SU-DHL-6 (cell line): ENCODE measurements at regions not wholly inside any gene's neighbourhood (a gene's known extent, or its start where the extent isn't known, plus 50 kb on each side); places are given as distances from the start of the nearest gene placed in this dataset.

Experiments used
- H2AFZ ChIP-seq: fragments of 200-600 bp; sonication (generic); 2 replicates; pipeline ENCODE4 v1.6.1; 2014; ENCODE audit warnings: low read depth, mild to moderate bottlenecking, moderate library complexity, mixed read lengths, antibody characterized with exemption, low read length; ENCODE audit not compliant: severe bottlenecking
- H3F3A ChIP-seq: fragments of 200-600 bp; shearing (Covaris generic); 2 replicates; pipeline ENCODE4 v1.6.0; 2016; ENCODE audit warnings: antibody characterized with exemption, mild to moderate bottlenecking; ENCODE audit not compliant: insufficient read depth
- H3K27ac ChIP-seq: fragments of 200-600 bp; sonication (generic); 2 replicates; pipeline ENCODE4 v1.5.1; 2016; ENCODE audit warnings: low read depth, mild to moderate bottlenecking, low read length, moderate library complexity, mixed read lengths
- H3K27me3 ChIP-seq: fragments of 200-600 bp; sonication (generic), shearing (Covaris generic); 2 replicates; pipeline ENCODE4 v1.6.0; 2014; ENCODE audit warnings: mild to moderate bottlenecking, low read length
- H3K36me3 ChIP-seq: fragments of 200-600 bp; sonication (generic); 2 replicates; pipeline ENCODE4 v1.6.1; 2014; ENCODE audit warnings: mild to moderate bottlenecking, low read length, mixed read lengths
- H3K4me2 ChIP-seq: fragments of 300-600, 200-600 bp; shearing (Covaris generic), sonication (generic); 2 replicates; pipeline ENCODE4 v1.6.0; 2014; ENCODE audit warnings: low read length, low read depth, mild to moderate bottlenecking; ENCODE audit not compliant: poor library complexity, severe bottlenecking
- H3K4me3 ChIP-seq: fragments of 200-600 bp; sonication (generic); 2 replicates; pipeline ENCODE4 v1.5.1; 2014; ENCODE audit warnings: antibody characterized with exemption, low read length, mild to moderate bottlenecking, mixed read lengths; ENCODE audit not compliant: insufficient read depth, poor library complexity, severe bottlenecking
- H3K79me2 ChIP-seq: fragments of 200-600 bp; sonication (generic); 2 replicates; pipeline ENCODE4 v1.6.1; 2014; ENCODE audit warnings: mild to moderate bottlenecking, low read length, moderate library complexity; ENCODE audit not compliant: insufficient read depth
- H3K9ac ChIP-seq: fragments of 200-600 bp; sonication (generic); 2 replicates; pipeline ENCODE4 v1.7.0; 2014; ENCODE audit warnings: mild to moderate bottlenecking, low read length
- H3K9me2 ChIP-seq: fragments of 200-600 bp; sonication (generic); replicated peaks from 2 replicates; pipeline ENCODE4 v1.6.1; 2014; ENCODE audit warnings: low read length; ENCODE audit not compliant: insufficient read depth
- H3K9me3 ChIP-seq: fragments of 200-600 bp; sonication (generic); 2 replicates; pipeline ENCODE4 v1.6.1; 2014; ENCODE audit warnings: low read length, mixed read lengths; ENCODE audit not compliant: insufficient read depth
- H4K20me1 ChIP-seq: fragments of 200-600 bp; sonication (generic); 2 replicates; pipeline ENCODE4 v1.6.1; 2014; ENCODE audit warnings: low read depth, mild to moderate bottlenecking, antibody characterized with exemption, low read length, moderate library complexity, mixed read lengths
- EZH2phosphoT487 ChIP-seq: fragments of 200-600 bp; sonication (generic), shearing (Covaris generic); conservative IDR thresholded peaks from 2 replicates; pipeline ENCODE4 v1.6.1; 2018; ENCODE audit warnings: mild to moderate bottlenecking, antibody characterized with exemption, low read length, moderate library complexity, mixed read lengths
- TF ChIP-seq, protein P1 (sequence below): fragments of 200-600 bp; sonication (generic); IDR thresholded peaks from one replicate; pipeline ENCODE4 v1.5.1; 2017; ENCODE audit warnings: antibody characterized with exemption, mild to moderate bottlenecking, low read length, moderate library complexity; ENCODE audit not compliant: insufficient read depth, poor library complexity, severe bottlenecking

DNA sequence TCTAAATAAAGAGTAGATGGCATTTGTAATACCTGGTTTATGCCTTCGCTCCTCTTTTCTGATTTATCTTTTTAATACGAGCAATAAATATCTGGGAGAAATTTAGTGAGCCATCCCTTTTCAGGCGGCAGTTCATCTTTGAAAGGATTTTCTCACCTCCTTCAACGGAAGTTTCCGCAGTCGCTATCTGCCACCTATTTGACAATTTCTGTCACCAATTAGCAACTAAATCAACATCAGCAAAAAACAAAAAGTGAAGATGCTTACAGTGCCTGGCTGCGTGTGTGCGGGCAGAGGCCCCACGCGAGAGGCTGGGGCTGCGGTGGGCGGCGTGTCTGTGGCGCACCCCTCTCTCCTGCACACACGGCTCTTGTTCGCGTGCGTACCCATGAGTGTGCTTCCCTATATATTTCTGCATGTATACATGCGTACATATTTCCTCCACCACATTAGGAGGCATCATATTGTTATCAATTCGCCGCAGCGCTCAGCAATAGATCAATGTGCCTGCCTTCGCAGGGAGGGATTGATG, 117.3 kb upstream of the BARHL2 start:
- H3K4me2 ChIP-seq: no peak overlapping the region
- H3K9ac ChIP-seq: no peak overlapping the region
- no peaks in the 10 kb centered on the region for H3K9me2 ChIP-seq
- H3K4me3 ChIP-seq: no peak overlapping the region
- H3K79me2 ChIP-seq: no peaks in the 10 kb centered on the region
- H3K27me3 ChIP-seq: no peaks in the 10 kb centered on the region
- TF ChIP-seq, protein P1, sequence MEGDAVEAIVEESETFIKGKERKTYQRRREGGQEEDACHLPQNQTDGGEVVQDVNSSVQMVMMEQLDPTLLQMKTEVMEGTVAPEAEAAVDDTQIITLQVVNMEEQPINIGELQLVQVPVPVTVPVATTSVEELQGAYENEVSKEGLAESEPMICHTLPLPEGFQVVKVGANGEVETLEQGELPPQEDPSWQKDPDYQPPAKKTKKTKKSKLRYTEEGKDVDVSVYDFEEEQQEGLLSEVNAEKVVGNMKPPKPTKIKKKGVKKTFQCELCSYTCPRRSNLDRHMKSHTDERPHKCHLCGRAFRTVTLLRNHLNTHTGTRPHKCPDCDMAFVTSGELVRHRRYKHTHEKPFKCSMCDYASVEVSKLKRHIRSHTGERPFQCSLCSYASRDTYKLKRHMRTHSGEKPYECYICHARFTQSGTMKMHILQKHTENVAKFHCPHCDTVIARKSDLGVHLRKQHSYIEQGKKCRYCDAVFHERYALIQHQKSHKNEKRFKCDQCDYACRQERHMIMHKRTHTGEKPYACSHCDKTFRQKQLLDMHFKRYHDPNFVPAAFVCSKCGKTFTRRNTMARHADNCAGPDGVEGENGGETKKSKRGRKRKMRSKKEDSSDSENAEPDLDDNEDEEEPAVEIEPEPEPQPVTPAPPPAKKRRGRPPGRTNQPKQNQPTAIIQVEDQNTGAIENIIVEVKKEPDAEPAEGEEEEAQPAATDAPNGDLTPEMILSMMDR: no peak
- no peak for TF ChIP-seq EZH2phosphoT487
- no peak overlapping the region for H2AFZ ChIP-seq
- no peaks in the 10 kb centered on the region for H3K36me3 ChIP-seq
- no peak overlapping the region for H3K27ac ChIP-seq
- no peaks in the 10 kb centered on the region for H3K9me3 ChIP-seq
- no peaks in the 10 kb centered on the region for H3F3A ChIP-seq
- no peaks in the 10 kb centered on the region for H4K20me1 ChIP-seq

DNA sequence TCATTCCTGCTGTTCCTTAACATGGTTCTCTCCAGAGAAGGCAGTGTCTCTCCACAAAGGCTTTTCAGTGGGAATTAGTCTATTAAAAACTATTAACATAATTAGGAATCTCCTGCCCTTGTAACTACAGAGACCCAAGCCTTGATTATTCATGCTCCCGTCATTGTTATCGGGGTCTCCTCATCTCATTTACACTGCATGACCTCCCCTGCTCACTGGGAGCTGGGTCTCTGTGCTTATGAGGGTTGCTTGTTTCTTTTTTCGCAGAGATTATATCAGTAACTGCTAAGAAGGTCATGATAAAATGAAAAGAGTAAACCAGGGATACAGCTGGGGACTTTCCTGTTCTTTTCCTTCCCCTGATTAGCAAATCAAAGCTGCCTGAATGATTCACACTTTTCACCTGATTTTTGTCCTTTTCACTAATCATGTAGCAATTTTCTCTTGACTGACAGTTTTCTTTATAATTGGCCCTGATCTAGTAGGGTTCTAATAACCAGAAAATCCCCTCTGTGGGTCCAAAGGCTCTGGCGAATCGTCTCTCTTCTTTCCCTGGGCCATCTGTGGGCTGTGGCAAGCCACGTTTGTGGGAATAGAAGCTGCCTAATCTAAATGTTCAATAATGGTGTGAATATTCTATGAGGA, 116.5 kb upstream of the BARHL2 start:
- no peaks in the 10 kb centered on the region for H3F3A ChIP-seq
- no peaks in the 10 kb centered on the region for H4K20me1 ChIP-seq
- H3K9me2 ChIP-seq: no peaks in the 10 kb centered on the region
- no peak overlapping the region for H3K9ac ChIP-seq
- H3K9me3 ChIP-seq: no peaks in the 10 kb centered on the region
- H3K79me2 ChIP-seq: no peaks in the 10 kb centered on the region
- TF ChIP-seq, protein P1: no peak
- TF ChIP-seq EZH2phosphoT487: no peak
- H3K27me3 ChIP-seq: no peaks in the 10 kb centered on the region
- no peaks in the 10 kb centered on the region for H3K36me3 ChIP-seq
- no peak overlapping the region for H3K27ac ChIP-seq
- no peak overlapping the region for H3K4me3 ChIP-seq
- no peak overlapping the region for H3K4me2 ChIP-seq
- H2AFZ ChIP-seq: no peak overlapping the region

DNA sequence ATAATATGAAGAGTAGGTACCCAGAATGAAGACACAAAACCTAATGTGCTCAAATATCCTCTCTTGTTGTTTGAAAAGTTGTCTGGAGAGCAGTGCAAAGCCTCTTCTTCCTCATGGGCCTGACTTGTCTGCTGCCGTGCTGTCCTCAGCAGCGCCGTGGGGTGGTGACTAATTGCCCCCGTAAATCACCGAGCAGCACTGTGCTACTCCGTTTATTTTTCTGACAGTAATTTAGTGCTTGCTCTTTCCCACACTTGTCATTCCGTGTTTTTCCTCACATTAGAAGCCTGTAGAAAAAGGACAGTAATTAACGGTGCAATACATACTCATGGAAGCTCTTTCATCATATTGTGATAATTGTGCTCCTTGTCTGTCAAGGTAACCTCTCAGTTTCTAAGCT, 114.8 kb upstream of the BARHL2 start:
- no peaks in the 10 kb centered on the region for H3K9me2 ChIP-seq
- H3K36me3 ChIP-seq: no peaks in the 10 kb centered on the region
- no peak overlapping the region for H3K9ac ChIP-seq
- H2AFZ ChIP-seq: no peak overlapping the region
- no peaks in the 10 kb centered on the region for H3K9me3 ChIP-seq
- TF ChIP-seq, protein P1: no peak
- TF ChIP-seq EZH2phosphoT487: no peak
- H3F3A ChIP-seq: no peaks in the 10 kb centered on the region
- no peak overlapping the region for H3K27ac ChIP-seq
- H4K20me1 ChIP-seq: no peaks in the 10 kb centered on the region
- no peak overlapping the region for H3K4me3 ChIP-seq
- H3K27me3 ChIP-seq: no peaks in the 10 kb centered on the region
- H3K79me2 ChIP-seq: no peaks in the 10 kb centered on the region
- H3K4me2 ChIP-seq: no peak overlapping the region
